ENCODE measurements at regions not wholly inside any gene's neighbourhood (a gene's known extent, or its start where the extent isn't known, plus 50 kb on each side); places are given as distances from the start of the nearest gene placed in this dataset.

- no peak overlapping the region for H3K27ac ChIP-seq (ENCODE audit: low read length)
- H3K9ac ChIP-seq (ENCODE audit: low read depth, low read length), result no peak overlapping the region
- no peaks in the 10 kb centered on the region for H4K20me1 ChIP-seq (ENCODE audit: insufficient read depth, low read length)
- no peaks in the 10 kb centered on the region for H3K4me1 ChIP-seq (ENCODE audit: insufficient read depth, low read length)
- DNase-seq (no peak), ATAC-seq (ENCODE audit: insufficient read depth, low read depth) (no peak)
- H3K79me2 ChIP-seq (ENCODE audit: insufficient read depth, low read length), result no peaks in the 10 kb centered on the region
- H3K27me3 ChIP-seq (ENCODE audit: insufficient read depth, low read length, poor library complexity), result no peaks in the 10 kb centered on the region
- no peaks in the 10 kb centered on the region for H3K36me3 ChIP-seq (ENCODE audit: insufficient read depth, low read length)
- TF ChIP-seq CTCF (IDR thresholded peaks at IDR 0.05; ENCODE audit: borderline replicate concordance, extremely low read depth, low read length, poor library complexity, severe bottlenecking) (no peak), EZH2 (IDR thresholded peaks at IDR 0.05; ENCODE audit: borderline replicate concordance, low read depth, low read length, severe bottlenecking) (no peak)
- no peak overlapping the region for H3K4me2 ChIP-seq (ENCODE audit: insufficient read depth, low read length)
- H3K4me3 ChIP-seq (ENCODE audit: low read depth in 1 of 2, low read length in 2 of 2), result no peak overlapping the region
- no peak overlapping the region for H2AFZ ChIP-seq (ENCODE audit: low read depth, low read length)
- no peaks in the 10 kb centered on the region for H3K9me3 ChIP-seq (ENCODE audit: insufficient read depth, low read length, severe bottlenecking)
Measured at GRCh38 chr3:167895178-167895577, 159.7 kb downstream of the SERPINI1 start.

GRCh38 chr3:167892205-167892604, 156.7 kb downstream of the SERPINI1 start:
- H3K4me2 ChIP-seq (ENCODE audit: insufficient read depth, low read length), result no peak overlapping the region
- no peak for TF ChIP-seq EZH2 (IDR thresholded peaks at IDR 0.05; ENCODE audit: borderline replicate concordance, low read depth, low read length, severe bottlenecking)
- no peak for TF ChIP-seq CTCF (IDR thresholded peaks at IDR 0.05; ENCODE audit: borderline replicate concordance, extremely low read depth, low read length, poor library complexity, severe bottlenecking)
- ATAC-seq (ENCODE audit: insufficient read depth, low read depth) (no peak), DNase-seq (no peak)
- H2AFZ ChIP-seq (ENCODE audit: low read depth, low read length), result no peak overlapping the region
- H4K20me1 ChIP-seq (ENCODE audit: insufficient read depth, low read length), result no peaks in the 10 kb centered on the region
- H3K9ac ChIP-seq (ENCODE audit: low read depth, low read length), result no peak overlapping the region
- no peak overlapping the region for H3K4me3 ChIP-seq (ENCODE audit: low read depth in 1 of 2, low read length in 2 of 2)
- no peaks in the 10 kb centered on the region for H3K4me1 ChIP-seq (ENCODE audit: insufficient read depth, low read length)
- H3K36me3 ChIP-seq (ENCODE audit: insufficient read depth, low read length), result no peaks in the 10 kb centered on the region
- no peaks in the 10 kb centered on the region for H3K27me3 ChIP-seq (ENCODE audit: insufficient read depth, low read length, poor library complexity)
- H3K79me2 ChIP-seq (ENCODE audit: insufficient read depth, low read length), result no peaks in the 10 kb centered on the region
- H3K27ac ChIP-seq (ENCODE audit: low read length), result no peak overlapping the region
- H3K9me3 ChIP-seq (ENCODE audit: insufficient read depth, low read length, severe bottlenecking), result no peaks in the 10 kb centered on the region

GRCh38 chr3:167887096-167887495, 151.6 kb downstream of the SERPINI1 start:
- DNase-seq (no peak), ATAC-seq (ENCODE audit: insufficient read depth, low read depth) (no peak)
- no peaks in the 10 kb centered on the region for H3K79me2 ChIP-seq (ENCODE audit: insufficient read depth, low read length)
- no peaks in the 10 kb centered on the region for H4K20me1 ChIP-seq (ENCODE audit: insufficient read depth, low read length)
- H2AFZ ChIP-seq (ENCODE audit: low read depth, low read length), result no peak overlapping the region
- no peak for TF ChIP-seq CTCF (IDR thresholded peaks at IDR 0.05; ENCODE audit: borderline replicate concordance, extremely low read depth, low read length, poor library complexity, severe bottlenecking)
- no peak for TF ChIP-seq EZH2 (IDR thresholded peaks at IDR 0.05; ENCODE audit: borderline replicate concordance, low read depth, low read length, severe bottlenecking)
- H3K9me3 ChIP-seq (ENCODE audit: insufficient read depth, low read length, severe bottlenecking), result no peaks in the 10 kb centered on the region
- H3K36me3 ChIP-seq (ENCODE audit: insufficient read depth, low read length), result no peaks in the 10 kb centered on the region
- H3K9ac ChIP-seq (ENCODE audit: low read depth, low read length), result no peak overlapping the region
- no peak overlapping the region for H3K27ac ChIP-seq (ENCODE audit: low read length)
- no peaks in the 10 kb centered on the region for H3K4me1 ChIP-seq (ENCODE audit: insufficient read depth, low read length)
- H3K4me2 ChIP-seq (ENCODE audit: insufficient read depth, low read length), result no peak overlapping the region
- peaks cover 4% of the 10 kb centered on the region for H3K27me3 ChIP-seq (ENCODE audit: insufficient read depth, low read length, poor library complexity)
- H3K4me3 ChIP-seq (ENCODE audit: low read depth in 1 of 2, low read length in 2 of 2), result no peak overlapping the region

GRCh38 chr3:167886690-167887089, 151.2 kb downstream of the SERPINI1 start:
- no peak overlapping the region for H3K9ac ChIP-seq (ENCODE audit: low read depth, low read length)
- H3K36me3 ChIP-seq (ENCODE audit: insufficient read depth, low read length), result no peaks in the 10 kb centered on the region
- no peak overlapping the region for H3K4me3 ChIP-seq (ENCODE audit: low read depth in 1 of 2, low read length in 2 of 2)
- DNase-seq (no peak), ATAC-seq (ENCODE audit: insufficient read depth, low read depth) (no peak)
- H4K20me1 ChIP-seq (ENCODE audit: insufficient read depth, low read length), result no peaks in the 10 kb centered on the region
- TF ChIP-seq CTCF (IDR thresholded peaks at IDR 0.05; ENCODE audit: borderline replicate concordance, extremely low read depth, low read length, poor library complexity, severe bottlenecking) (no peak), EZH2 (IDR thresholded peaks at IDR 0.05; ENCODE audit: borderline replicate concordance, low read depth, low read length, severe bottlenecking) (no peak)
- H3K27me3 ChIP-seq (ENCODE audit: insufficient read depth, low read length, poor library complexity), result peaks cover 4% of the 10 kb centered on the region
- no peak overlapping the region for H3K4me2 ChIP-seq (ENCODE audit: insufficient read depth, low read length)
- no peaks in the 10 kb centered on the region for H3K4me1 ChIP-seq (ENCODE audit: insufficient read depth, low read length)
- H3K79me2 ChIP-seq (ENCODE audit: insufficient read depth, low read length), result no peaks in the 10 kb centered on the region
- no peak overlapping the region for H2AFZ ChIP-seq (ENCODE audit: low read depth, low read length)
- no peaks in the 10 kb centered on the region for H3K9me3 ChIP-seq (ENCODE audit: insufficient read depth, low read length, severe bottlenecking)
- no peak overlapping the region for H3K27ac ChIP-seq (ENCODE audit: low read length)

Data from DND-41 (cell line).